Breast epithelium (tissue), 4 donors: ENCODE measurements at regions not wholly inside any gene's neighbourhood (a gene's known extent, or its start where the extent isn't known, plus 50 kb on each side); places are given as distances from the start of the nearest gene placed in this dataset.

ENCODE experiments used
- DNase-seq, 2 donors: peaks; one replicate each; pipeline ENCODE4 v3.0.0-alpha.2; 2019; ENCODE audit warnings: low spot score in 2 of 2
- H3K27ac ChIP-seq, 2 donors: fragments of 200-600 bp; sonication (generic) in 1 of 2; one replicate each; pipeline ENCODE4 v1.5.1; 2016 to 2019; ENCODE audit warnings: mild to moderate bottlenecking in 1 of 2
- H3K27me3 ChIP-seq, 2 donors: fragments of 200-600 bp; sonication (generic) in 1 of 2; one replicate each; pipeline versions ENCODE4 v1.5.1 to v1.6.0; 2017 to 2019; ENCODE audit warnings: control low read depth in 1 of 2, mild to moderate bottlenecking in 1 of 2
- H3K36me3 ChIP-seq: fragments of 200-600 bp; one replicate; pipeline ENCODE4 v1.5.1; 2019
- H3K4me1 ChIP-seq, 2 donors: fragments of 200-600 bp; sonication (generic); one replicate each; pipeline ENCODE4 v1.5.1; 2016 to 2019; ENCODE audit warnings: control low read depth in 1 of 2
- H3K4me3 ChIP-seq, 3 donors: fragments of 200-600 bp; sonication (generic); 1 replicate in 2 of 3; 2 replicates in 1 of 3; pipeline ENCODE4 v1.5.1; 2016 to 2019; ENCODE audit warnings: mild to moderate bottlenecking in 3 of 3, moderate library complexity in 2 of 3
- H3K9me3 ChIP-seq, 2 donors: fragments of 200-600 bp; sonication (generic) in 1 of 2; one replicate each; pipeline ENCODE4 v1.5.1; 2016 to 2019; ENCODE audit warnings: control low read depth in 1 of 2
- CTCF ChIP-seq, 3 donors: fragments of 450-650 bp; IDR thresholded peaks; one replicate each; pipeline ENCODE4 v1.5.1; 2016 to 2017; ENCODE audit warnings: antibody characterized with exemption in 3 of 3, mild to moderate bottlenecking in 3 of 3, moderate library complexity in 3 of 3
- POLR2A ChIP-seq: fragments of 450-650 bp; IDR thresholded peaks from one replicate; pipeline ENCODE4 v1.6.1; 2016; ENCODE audit warnings: antibody characterized with exemption, mild to moderate bottlenecking, moderate library complexity
- POLR2AphosphoS5 ChIP-seq, 3 donors: sonication (generic); formaldehyde crosslinking; IDR thresholded peaks; one replicate each; pipeline ENCODE4 v1.6.1; 2017; ENCODE audit warnings: antibody characterized with exemption in 3 of 3
- intact Hi-C: fragments of 100-400 bp; cut with DNase I; formaldehyde crosslinking; loops from one replicate; pipeline ENCODE4 v1.15.1; 2023; ENCODE audit warnings: low total_unique reads

GRCh38 chr3:72018343-72018984, 233.5 kb upstream of the PROK2 start:
- no peaks in the 10 kb centered on the region for H3K27me3 ChIP-seq
- intact Hi-C loops: no loop called here
- no peak for DNase-seq
- H3K36me3 ChIP-seq: no peaks in the 10 kb centered on the region
- H3K4me1 ChIP-seq: no peaks in the 10 kb centered on the region
- no peak overlapping the region for H3K4me3 ChIP-seq
- TF ChIP-seq POLR2AphosphoS5 (IDR thresholded peaks at IDR 0.05) (no peak), POLR2A (no peak), CTCF (IDR thresholded peaks at IDR 0.05) (no peak)
- H3K9me3 ChIP-seq: no peaks in the 10 kb centered on the region
- H3K27ac ChIP-seq: no peak overlapping the region

DNA sequence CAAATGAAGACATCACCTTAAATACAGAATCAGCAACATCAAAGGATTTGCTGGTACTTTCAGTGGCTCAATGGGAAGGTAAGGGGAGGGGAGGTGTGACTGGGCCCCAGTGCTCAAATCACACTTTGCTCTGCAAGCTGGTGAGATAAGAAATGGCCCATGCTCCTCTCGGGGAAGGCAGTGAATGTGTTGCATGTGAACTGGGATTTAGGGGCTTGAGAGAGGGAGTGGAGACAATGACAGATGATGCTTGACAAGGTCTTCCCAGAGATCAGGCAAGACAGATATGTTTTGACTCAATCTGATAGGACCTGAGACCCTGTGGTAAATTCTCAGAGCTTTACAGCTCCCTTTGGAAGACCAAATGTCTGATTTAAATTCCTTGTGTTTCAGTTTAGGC, 233.0 kb upstream of the PROK2 start:
- H3K4me3 ChIP-seq: no peak overlapping the region
- H3K36me3 ChIP-seq: no peaks in the 10 kb centered on the region
- TF ChIP-seq POLR2AphosphoS5 (IDR thresholded peaks at IDR 0.05) (no peak), POLR2A (no peak), CTCF (IDR thresholded peaks at IDR 0.05) (no peak)
- H3K27ac ChIP-seq: no peak overlapping the region
- intact Hi-C loops: no loop called here
- no peaks in the 10 kb centered on the region for H3K9me3 ChIP-seq
- H3K4me1 ChIP-seq: no peaks in the 10 kb centered on the region
- no peak for DNase-seq
- no peaks in the 10 kb centered on the region for H3K27me3 ChIP-seq

DNA sequence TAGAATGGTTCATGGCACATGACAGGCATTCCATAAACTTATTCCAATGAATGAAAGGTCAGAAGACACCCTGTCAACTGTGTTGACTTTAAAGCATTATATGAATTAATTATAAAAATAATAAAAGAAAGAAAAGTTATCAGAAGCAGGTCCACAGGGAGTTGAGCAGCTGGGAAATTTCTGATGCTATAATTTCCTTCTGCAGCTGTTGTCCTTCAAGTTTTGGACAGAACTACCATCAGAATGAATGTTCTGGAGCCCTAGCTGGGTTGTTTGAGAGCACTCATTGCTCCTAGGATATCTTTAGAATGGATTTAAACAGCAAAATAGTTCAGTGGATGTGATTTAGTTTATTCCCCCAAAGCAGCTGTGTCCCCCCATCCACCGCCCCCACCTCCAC, 232.4 kb upstream of the PROK2 start:
- Histone ChIP-seq H3K27me3 (no peaks in the 10 kb centered on the region), H3K4me1 (no peaks in the 10 kb centered on the region), H3K9me3 (no peaks in the 10 kb centered on the region), H3K27ac (no peak overlapping the region), H3K4me3 (no peak overlapping the region), H3K36me3 (no peaks in the 10 kb centered on the region)
- intact Hi-C loops: no loop called here
- no peak for TF ChIP-seq CTCF (IDR thresholded peaks at IDR 0.05)
- TF ChIP-seq POLR2A: no peak
- no peak for TF ChIP-seq POLR2AphosphoS5 (IDR thresholded peaks at IDR 0.05)
- no peak for DNase-seq

DNA sequence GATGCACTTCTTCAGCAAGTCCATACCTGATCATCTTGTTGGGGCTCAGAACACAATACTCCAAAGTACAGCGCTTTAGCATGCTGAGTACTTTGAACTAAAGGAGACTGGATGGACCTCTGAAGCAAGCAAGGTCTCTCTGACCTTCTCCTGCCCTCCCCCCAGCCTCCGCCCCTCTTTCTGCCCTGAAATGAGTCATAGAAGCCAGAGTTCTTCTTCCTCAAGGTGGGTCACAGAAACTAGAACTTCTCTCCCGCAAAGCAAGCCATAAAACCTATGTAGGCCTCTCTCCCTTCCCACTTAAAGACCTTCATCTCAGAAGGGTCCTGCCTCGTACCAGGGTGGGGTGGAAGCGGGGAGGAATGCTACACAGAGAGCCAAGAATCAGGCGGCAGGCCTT, 230.5 kb upstream of the PROK2 start:
- TF ChIP-seq POLR2A: no peak
- no peak for TF ChIP-seq POLR2AphosphoS5 (IDR thresholded peaks at IDR 0.05)
- TF ChIP-seq CTCF (IDR thresholded peaks at IDR 0.05): no peak

DNA sequence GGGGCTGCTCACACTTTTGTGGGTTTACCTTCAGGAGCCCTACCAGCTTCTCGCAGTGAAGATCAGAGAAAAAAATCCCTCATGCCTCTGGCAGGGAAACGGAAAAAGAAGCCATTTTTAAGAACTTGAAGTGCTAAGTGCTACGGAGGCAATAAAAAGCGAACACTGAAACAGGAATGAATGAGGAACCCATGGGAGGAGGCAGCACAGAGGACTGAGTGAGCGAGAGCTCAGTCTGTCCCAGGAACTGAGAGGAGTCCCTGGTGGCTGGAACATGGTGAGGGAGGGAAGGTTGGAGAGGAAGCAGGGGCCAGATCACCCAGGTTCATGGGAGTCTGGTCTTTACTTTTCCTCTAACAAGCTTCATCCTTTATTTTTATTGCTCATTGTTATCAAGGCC, 228.1 kb upstream of the PROK2 start:
- intact Hi-C loops: no loop called here

More for the DNA sequence above, 230.5 kb upstream of the PROK2 start:
- Histone ChIP-seq H3K36me3 (no peaks in the 10 kb centered on the region), H3K27ac (no peak overlapping the region), H3K9me3 (no peaks in the 10 kb centered on the region), H3K4me1 (no peaks in the 10 kb centered on the region), H3K27me3 (no peaks in the 10 kb centered on the region), H3K4me3 (no peak overlapping the region)
- intact Hi-C loops: no loop called here
- no peak for DNase-seq

More for the DNA sequence above, 228.1 kb upstream of the PROK2 start:
- H3K9me3 ChIP-seq: no peaks in the 10 kb centered on the region
- TF ChIP-seq POLR2AphosphoS5 (IDR thresholded peaks at IDR 0.05): no peak
- TF ChIP-seq CTCF (IDR thresholded peaks at IDR 0.05): no peak
- TF ChIP-seq POLR2A: no peak
- no peaks in the 10 kb centered on the region for H3K27me3 ChIP-seq
- no peaks in the 10 kb centered on the region for H3K4me1 ChIP-seq
- H3K36me3 ChIP-seq: no peaks in the 10 kb centered on the region
- H3K4me3 ChIP-seq: no peak overlapping the region
- no peak overlapping the region for H3K27ac ChIP-seq
- DNase-seq: no peak
